Activated CD4-positive, alpha-beta T cell treated with anti-CD3 and anti-CD28 coated beads for 36 hours (primary cell): ENCODE measurements at regions not wholly inside any gene's neighbourhood (a gene's known extent, or its start where the extent isn't known, plus 50 kb on each side); places are given as distances from the start of the nearest gene placed in this dataset.

ENCODE experiments used
- ATAC-seq: fragments of 200-7000 bp; cut with Tn5 transposase; one replicate; pipeline ENCODE4 v1.10.0; 2021; ENCODE audit warnings: mild to moderate bottlenecking, moderate library complexity
- CTCF ChIA-PET: fragments of 350-600 bp; sonication (Branson Sonifier 250); formaldehyde crosslinking; loops from one replicate; lab custom pipeline; 2021; ENCODE audit warnings: antibody characterized with exemption; lab: Charles Lee
- POLR2A ChIA-PET: fragments of 350-600 bp; sonication (Branson Sonifier 250); formaldehyde crosslinking; loops from one replicate; lab custom pipeline; 2021; ENCODE audit warnings: antibody characterized with exemption, inconsistent platforms; lab: Charles Lee
- DNase-seq: peaks from one replicate; pipeline ENCODE4 v3.0.0-alpha.2; 2020
- H3K27ac Mint-ChIP-seq: one replicate; pipeline ENCODE4 v1.8.0; 2021; ENCODE audit warnings: mixed read lengths
- H3K27me3 Mint-ChIP-seq: one replicate; pipeline ENCODE4 v1.8.0; 2021; ENCODE audit warnings: mixed read lengths
- H3K36me3 Mint-ChIP-seq: one replicate; pipeline ENCODE4 v1.8.0; 2021; ENCODE audit warnings: low read depth, mixed read lengths
- H3K4me1 Mint-ChIP-seq: one replicate; pipeline ENCODE4 v1.8.0; 2021; ENCODE audit warnings: mixed read lengths
- H3K4me3 Mint-ChIP-seq: one replicate; pipeline ENCODE4 v1.8.0; 2021; ENCODE audit warnings: mild to moderate bottlenecking, moderate library complexity, mixed read lengths
- H3K9me3 Mint-ChIP-seq: one replicate; pipeline ENCODE4 v1.8.0; 2021; ENCODE audit warnings: low read depth, mixed read lengths
- intact Hi-C, 2 experiments: fragments of 100-400 bp; cut with DNase I in 1 of 2; cut with micrococcal nuclease in 1 of 2; formaldehyde crosslinking; loops; one replicate each; pipeline versions ENCODE4 v1.14.2 to v1.15.1; 2022 to 2024; cut with DNase I, micrococcal nuclease

- Mint-ChIP-seq H3K36me3 (no peaks in the 10 kb centered on the region), H3K4me3 (no peak overlapping the region), H3K27me3 (peaks cover 9% of the 10 kb centered on the region), H3K9me3 (no peaks in the 10 kb centered on the region), H3K27ac (no peak overlapping the region), H3K4me1 (no peaks in the 10 kb centered on the region)
- ChIA-PET POLR2A (no interaction called here), CTCF (interaction anchor here (0.6 to 1.9 kb wide), 2 partner anchors 81 to 110 kb away, joined by 3 to 8 read pairs; no protein-coding TSS in a partner anchor)
- DNase-seq, result no peak
- no peak for ATAC-seq
- intact Hi-C loops, result no loop called here
Observed at GRCh38 chr17:55607731-55608341, 96.6 kb upstream of the SMIM36 start.

DNA sequence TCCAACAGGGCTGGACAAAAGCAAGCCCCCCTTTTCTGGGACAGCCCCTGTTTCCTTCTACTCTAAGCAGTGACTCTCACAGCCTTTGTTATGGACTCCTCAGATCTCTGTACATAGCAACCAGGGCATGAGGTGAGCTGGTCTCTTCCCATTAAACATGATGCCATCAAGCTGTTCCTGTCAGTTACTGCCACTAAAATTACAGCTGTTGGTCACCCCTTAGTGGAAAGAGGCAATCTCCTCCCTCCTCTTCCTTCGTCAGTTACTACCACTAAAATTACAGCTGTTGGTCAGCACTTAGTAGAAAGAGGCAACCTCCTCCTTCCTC is 95.2 kb upstream of the SMIM36 start:
- no peaks in the 10 kb centered on the region for H3K36me3 Mint-ChIP-seq
- intact Hi-C loops, result no loop called here
- no peak overlapping the region for H3K27ac Mint-ChIP-seq
- DNase-seq (no peak), ATAC-seq (no peak)
- H3K4me3 Mint-ChIP-seq, result no peak overlapping the region
- no peaks in the 10 kb centered on the region for H3K9me3 Mint-ChIP-seq
- ChIA-PET POLR2A (no interaction called here), CTCF (interaction anchor here (1.0 to 1.4 kb wide), 2 partner anchors 41 to 81 kb away, joined by 3 read pairs; no protein-coding TSS in a partner anchor)
- peaks cover 11% of the 10 kb centered on the region for H3K27me3 Mint-ChIP-seq
- H3K4me1 Mint-ChIP-seq, result no peaks in the 10 kb centered on the region

DNA sequence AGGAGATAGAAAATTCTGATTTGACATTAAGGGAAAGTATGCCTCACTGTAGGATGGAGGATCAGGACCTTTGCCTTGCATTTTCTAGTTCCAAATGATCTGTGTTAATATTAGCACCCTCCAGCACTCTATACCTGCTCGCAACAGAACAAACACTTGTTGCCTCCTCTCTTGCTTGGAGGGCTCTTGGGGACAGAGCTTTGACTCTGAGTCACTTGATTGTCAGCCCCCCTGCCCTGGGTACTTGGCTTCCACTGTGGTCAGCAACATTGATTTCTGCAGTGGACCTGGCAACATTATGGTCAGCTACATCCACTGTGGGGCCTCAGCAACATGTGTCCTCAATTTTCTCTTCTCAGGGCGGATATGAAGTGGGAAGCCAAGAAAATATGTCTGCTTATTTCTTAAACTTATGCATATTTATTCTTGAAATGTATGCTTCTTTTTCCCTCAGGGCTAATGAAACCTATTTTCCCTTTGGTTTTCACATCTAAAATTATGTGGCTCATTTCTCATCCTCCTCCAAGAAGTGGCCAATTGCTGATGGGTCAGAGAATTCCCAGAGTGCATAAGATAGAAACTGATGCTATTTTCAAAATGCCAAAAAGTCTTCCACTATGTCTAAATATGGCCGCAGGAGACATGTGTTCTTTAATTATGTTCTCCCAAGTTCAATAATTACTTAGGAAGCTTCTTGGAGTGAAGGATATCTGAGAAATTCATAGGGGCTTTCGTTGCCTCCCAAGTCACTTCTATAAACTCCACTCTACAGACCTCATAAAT is 94.6 kb upstream of the SMIM36 start:
- no peaks in the 10 kb centered on the region for H3K4me1 Mint-ChIP-seq
- POLR2A ChIA-PET, result no interaction called here
- H3K9me3 Mint-ChIP-seq, result no peaks in the 10 kb centered on the region
- no peak overlapping the region for H3K27ac Mint-ChIP-seq
- ATAC-seq (no peak), DNase-seq (no peak)
- peaks cover 12% of the 10 kb centered on the region for H3K27me3 Mint-ChIP-seq
- no peaks in the 10 kb centered on the region for H3K36me3 Mint-ChIP-seq
- CTCF ChIA-PET, result interaction anchor here (1.0 to 5.9 kb wide), 3 partner anchors 42 to 80 kb away, joined by 3 to 158 read pairs (median 3); no protein-coding TSS in a partner anchor
- no peak overlapping the region for H3K4me3 Mint-ChIP-seq
- intact Hi-C loops, result no loop called here

GRCh38 chr17:55601874-55602364 is 90.7 kb upstream of the SMIM36 start:
- peak; percentile 58 for ATAC-seq
- peaks cover 20% of the 10 kb centered on the region for H3K9me3 Mint-ChIP-seq

GRCh38 chr17:55598495-55598894 is 87.2 kb upstream of the SMIM36 start:
- POLR2A ChIA-PET, result no interaction called here
- ATAC-seq, result no peak
- intact Hi-C loops, result no loop called here
- peaks cover 12% of the 10 kb centered on the region for H3K27me3 Mint-ChIP-seq
- peaks cover 20% of the 10 kb centered on the region for H3K9me3 Mint-ChIP-seq
- no peak overlapping the region for H3K4me3 Mint-ChIP-seq
- H3K27ac Mint-ChIP-seq, result no peak overlapping the region
- H3K4me1 Mint-ChIP-seq, result no peaks in the 10 kb centered on the region
- no peaks in the 10 kb centered on the region for H3K36me3 Mint-ChIP-seq
- CTCF ChIA-PET, result no interaction called here
- DNase-seq, result no peak

More at GRCh38 chr17:55601874-55602364, 90.7 kb upstream of the SMIM36 start:
- Mint-ChIP-seq H3K27me3 (peaks cover 16% of the 10 kb centered on the region), H3K36me3 (no peaks in the 10 kb centered on the region), H3K4me3 (no peak overlapping the region), H3K4me1 (no peaks in the 10 kb centered on the region), H3K27ac (no peak overlapping the region)
- DNase-seq, result peak; percentile 37
- CTCF ChIA-PET, result interaction anchor here (0.5 to 5.9 kb wide), 39 partner anchors 8 to 608 kb away, joined by 3 to 158 read pairs (median 5); partner anchors contain the start of gene TMEM100
- intact Hi-C loops, result loop anchor here (1.0 to 5.0 kb wide), 4 partner anchors 76 to 225 kb away; no protein-coding TSS in a partner anchor
- POLR2A ChIA-PET, result interaction anchor here (0.5 to 0.9 kb wide), 2 partner anchors 11 to 1113 kb away, joined by 3 to 4 read pairs; no protein-coding TSS in a partner anchor

GRCh38 chr17:55588446-55589242 is 77.4 kb upstream of the SMIM36 start:
- ATAC-seq (no peak), DNase-seq (no peak)
- H3K27me3 Mint-ChIP-seq, result peaks cover 11% of the 10 kb centered on the region
- H3K9me3 Mint-ChIP-seq, result no peaks in the 10 kb centered on the region
- H3K4me1 Mint-ChIP-seq, result peaks cover 4% of the 10 kb centered on the region
- H3K27ac Mint-ChIP-seq, result no peak overlapping the region
- POLR2A ChIA-PET, result no interaction called here
- intact Hi-C loops, result no loop called here
- H3K36me3 Mint-ChIP-seq, result no peaks in the 10 kb centered on the region
- CTCF ChIA-PET, result interaction anchor here (0.7 kb wide), 1 partner anchor 62 kb away, joined by 5 read pairs; no protein-coding TSS in a partner anchor
- no peak overlapping the region for H3K4me3 Mint-ChIP-seq

- Mint-ChIP-seq H3K4me3 (no peak overlapping the region), H3K27ac (no peak overlapping the region), H3K36me3 (no peaks in the 10 kb centered on the region), H3K9me3 (no peaks in the 10 kb centered on the region), H3K27me3 (peaks cover 15% of the 10 kb centered on the region), H3K4me1 (peaks cover 8% of the 10 kb centered on the region)
- ATAC-seq, result no peak
- intact Hi-C loops, result no loop called here
- POLR2A ChIA-PET, result no interaction called here
- DNase-seq, result no peak
- CTCF ChIA-PET, result no interaction called here
Observed at GRCh38 chr17:55587608-55588139, 76.4 kb upstream of the SMIM36 start.

DNA sequence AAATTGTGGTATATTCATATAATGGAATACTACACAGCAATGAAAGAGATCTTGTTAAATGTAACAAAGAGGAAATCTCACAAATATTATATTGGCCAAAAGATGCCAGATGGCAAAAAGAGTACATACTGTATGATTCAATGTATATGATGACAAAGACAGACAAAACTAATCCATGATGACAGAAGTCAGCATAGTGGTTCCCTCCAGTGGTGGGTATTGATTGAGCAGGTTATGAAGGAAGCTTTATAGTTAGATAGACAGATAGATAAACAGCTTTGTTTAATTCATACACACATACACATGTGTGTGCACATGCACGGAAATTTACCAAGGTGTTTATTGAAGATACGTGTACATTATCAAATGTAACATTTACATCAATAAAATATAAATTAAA is 74.4 kb upstream of the SMIM36 start:
- H3K36me3 Mint-ChIP-seq, result no peaks in the 10 kb centered on the region
- DNase-seq, result no peak
- no peak overlapping the region for H3K4me3 Mint-ChIP-seq
- CTCF ChIA-PET, result interaction anchor here (1.4 to 1.5 kb wide), 2 partner anchors 16 to 59 kb away, joined by 5 to 8 read pairs; no protein-coding TSS in a partner anchor
- peaks cover 13% of the 10 kb centered on the region for H3K27me3 Mint-ChIP-seq
- H3K9me3 Mint-ChIP-seq, result no peaks in the 10 kb centered on the region
- H3K4me1 Mint-ChIP-seq, result peaks cover 23% of the 10 kb centered on the region
- intact Hi-C loops, result loop anchor here (1.0 kb wide), 2 partner anchors 58 to 59 kb away; no protein-coding TSS in a partner anchor
- peak; percentile 55 for ATAC-seq
- POLR2A ChIA-PET, result interaction anchor here (0.5 kb wide), 1 partner anchor 40 kb away, joined by 3 read pairs; no protein-coding TSS in a partner anchor
- H3K27ac Mint-ChIP-seq, result no peak overlapping the region

GRCh38 chr17:55584861-55585260 is 73.6 kb upstream of the SMIM36 start:
- Mint-ChIP-seq H3K27me3 (peaks cover 13% of the 10 kb centered on the region), H3K9me3 (no peaks in the 10 kb centered on the region), H3K4me1 (peaks cover 28% of the 10 kb centered on the region), H3K36me3 (no peaks in the 10 kb centered on the region), H3K4me3 (no peak overlapping the region), H3K27ac (no peak overlapping the region)
- POLR2A ChIA-PET, result no interaction called here
- intact Hi-C loops, result loop anchor here (1.0 to 5.0 kb wide), 3 partner anchors 38 to 59 kb away; no protein-coding TSS in a partner anchor
- no peak for ATAC-seq
- no peak for DNase-seq
- CTCF ChIA-PET, result interaction anchor here (1.4 to 1.5 kb wide), 2 partner anchors 17 to 58 kb away, joined by 5 to 8 read pairs; no protein-coding TSS in a partner anchor

DNA sequence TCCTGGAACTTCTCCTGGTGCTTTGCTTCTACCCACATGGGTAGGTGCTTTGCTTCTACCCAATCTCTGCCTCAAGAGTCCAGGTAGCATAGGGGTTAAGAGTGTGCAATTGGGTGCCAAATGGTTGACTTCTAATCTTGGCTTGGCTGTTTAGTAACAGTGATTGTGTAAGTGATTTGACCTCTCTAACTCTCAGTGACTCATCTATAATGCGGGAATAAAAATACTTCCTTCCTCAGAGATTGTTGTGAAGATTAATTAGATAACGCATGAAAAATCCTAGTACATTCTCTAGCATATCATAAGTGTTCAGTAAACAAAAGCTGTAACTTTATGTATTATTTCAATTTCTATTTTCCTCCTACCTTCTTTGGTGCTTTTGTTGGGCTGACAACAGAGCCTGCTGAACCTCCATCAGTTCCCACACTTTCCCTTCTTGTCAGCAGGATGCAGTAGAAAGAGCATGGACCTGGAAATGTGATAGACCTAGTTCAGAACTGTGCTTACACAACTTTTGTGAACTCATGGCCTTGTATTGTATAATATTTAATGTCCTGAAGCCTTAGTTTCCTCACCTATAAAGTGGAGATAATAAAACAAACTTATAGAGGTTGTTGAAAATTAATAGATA is 72.9 kb upstream of the SMIM36 start:
- ChIA-PET CTCF (interaction anchor here (0.6 to 1.6 kb wide), 4 partner anchors 57 to 302 kb away, joined by 3 to 5 read pairs (median 3); no protein-coding TSS in a partner anchor), POLR2A (no interaction called here)
- H3K27ac Mint-ChIP-seq, result no peak overlapping the region
- H3K4me3 Mint-ChIP-seq, result no peak overlapping the region
- no peak for ATAC-seq
- no peaks in the 10 kb centered on the region for H3K9me3 Mint-ChIP-seq
- intact Hi-C loops, result loop anchor here in 1 of 2 experiments (5.0 kb wide), 1 partner anchor 37 kb away; no protein-coding TSS in a partner anchor
- H3K4me1 Mint-ChIP-seq, result peaks cover 29% of the 10 kb centered on the region
- H3K27me3 Mint-ChIP-seq, result peaks cover 13% of the 10 kb centered on the region
- no peak for DNase-seq
- H3K36me3 Mint-ChIP-seq, result no peaks in the 10 kb centered on the region
